ENCODE measurements at regions not wholly inside any gene's neighbourhood (a gene's known extent, or its start where the extent isn't known, plus 50 kb on each side); places are given as distances from the start of the nearest gene placed in this dataset.

GRCh38 chr13:108376308-108376707 lies 106.8 kb downstream of the TNFSF13B start:
- H3K27me3 ChIP-seq (ENCODE audit: control insufficient read depth in 1 of 2, insufficient read depth in 1 of 2, low read length in 2 of 2): no peaks in the 10 kb centered on the region
- no peaks in the 10 kb centered on the region for H3K9me3 ChIP-seq (ENCODE audit: control insufficient read depth, low read length)
- no peak overlapping the region for H4K91ac ChIP-seq (ENCODE audit: low read length)
- H3K18ac ChIP-seq (ENCODE audit: low read depth in 1 of 2, low read length in 2 of 2): no peak overlapping the region
- no peak overlapping the region for H2BK5ac ChIP-seq (ENCODE audit: low read depth, low read length, poor library complexity, severe bottlenecking)
- no peak overlapping the region for H3K4me3 ChIP-seq (ENCODE audit: insufficient read depth in 1 of 2, low read depth in 1 of 2, low read length in 2 of 2)
- H3K36me3 ChIP-seq (ENCODE audit: control insufficient read depth in 1 of 2, insufficient read depth in 2 of 2, low read depth in 1 of 2, low read length in 2 of 2): no peaks in the 10 kb centered on the region
- no peak overlapping the region for H2BK12ac ChIP-seq (ENCODE audit: low read length in 2 of 2)
- H2AK5ac ChIP-seq (ENCODE audit: low read length, severe bottlenecking): no peak overlapping the region
- H4K8ac ChIP-seq (ENCODE audit: low read length): no peak overlapping the region
- no peak overlapping the region for H2BK15ac ChIP-seq (ENCODE audit: low read depth, poor library complexity, severe bottlenecking)
- H3K4ac ChIP-seq (ENCODE audit: low read depth in 1 of 2, low read length in 2 of 2): no peak overlapping the region
- H3K27ac ChIP-seq (ENCODE audit: low read length, poor library complexity, severe bottlenecking): no peak overlapping the region
- no peak overlapping the region for H3K9ac ChIP-seq (ENCODE audit: low read length)
- 74% methylated on average over 2 of the region's 2 CpGs for WGBS
- H3K79me1 ChIP-seq (replicated peaks; ENCODE audit: low read length, poor library complexity, severe bottlenecking): no peaks in the 10 kb centered on the region
- no peak overlapping the region for H2AFZ ChIP-seq (ENCODE audit: low read depth, low read length)
- no peak overlapping the region for H3K4me2 ChIP-seq (ENCODE audit: low read length, poor library complexity, severe bottlenecking)
- H3K4me1 ChIP-seq (ENCODE audit: control insufficient read depth, insufficient read depth, low read depth, low read length): no peaks in the 10 kb centered on the region
- DNase-seq: no peak
- no peak overlapping the region for H3K23ac ChIP-seq (ENCODE audit: low read length in 2 of 2)
- no peak overlapping the region for H3K14ac ChIP-seq (ENCODE audit: low read length in 2 of 2)
- H2BK120ac ChIP-seq (ENCODE audit: low read depth, low read length): no peak overlapping the region

GRCh38 chr13:108377646-108378206 lies 108.2 kb downstream of the TNFSF13B start:
- H3K27ac ChIP-seq (ENCODE audit: low read length, poor library complexity, severe bottlenecking): no peak overlapping the region
- 86% methylated on average over 6 of the region's 6 CpGs for WGBS

GRCh38 chr13:108383667-108384066 lies 114.1 kb downstream of the TNFSF13B start:
- H2BK5ac ChIP-seq (ENCODE audit: low read depth, low read length, poor library complexity, severe bottlenecking): no peak overlapping the region
- H3K27me3 ChIP-seq (ENCODE audit: control insufficient read depth in 1 of 2, insufficient read depth in 1 of 2, low read length in 2 of 2): no peaks in the 10 kb centered on the region
- WGBS: 70% methylated on average over 2 of the region's 3 CpGs
- no peak overlapping the region for H3K27ac ChIP-seq (ENCODE audit: low read length, poor library complexity, severe bottlenecking)
- no peaks in the 10 kb centered on the region for H3K36me3 ChIP-seq (ENCODE audit: control insufficient read depth in 1 of 2, insufficient read depth in 2 of 2, low read depth in 1 of 2, low read length in 2 of 2)
- H3K18ac ChIP-seq (ENCODE audit: low read depth in 1 of 2, low read length in 2 of 2): no peak overlapping the region
- H2AFZ ChIP-seq (ENCODE audit: low read depth, low read length): no peak overlapping the region
- H3K4me3 ChIP-seq (ENCODE audit: insufficient read depth in 1 of 2, low read depth in 1 of 2, low read length in 2 of 2): no peak overlapping the region
- H2BK120ac ChIP-seq (ENCODE audit: low read depth, low read length): no peak overlapping the region
- no peak overlapping the region for H3K4ac ChIP-seq (ENCODE audit: low read depth in 1 of 2, low read length in 2 of 2)
- no peaks in the 10 kb centered on the region for H3K9me3 ChIP-seq (ENCODE audit: control insufficient read depth, low read length)
- no peak overlapping the region for H2AK5ac ChIP-seq (ENCODE audit: low read length, severe bottlenecking)
- H3K79me1 ChIP-seq (replicated peaks; ENCODE audit: low read length, poor library complexity, severe bottlenecking): no peaks in the 10 kb centered on the region
- H2BK12ac ChIP-seq (ENCODE audit: low read length in 2 of 2): no peak overlapping the region
- H3K23ac ChIP-seq (ENCODE audit: low read length in 2 of 2): no peak overlapping the region
- DNase-seq: no peak
- H3K4me2 ChIP-seq (ENCODE audit: low read length, poor library complexity, severe bottlenecking): no peak overlapping the region
- no peak overlapping the region for H2BK15ac ChIP-seq (ENCODE audit: low read depth, poor library complexity, severe bottlenecking)
- no peak overlapping the region for H3K14ac ChIP-seq (ENCODE audit: low read length in 2 of 2)
- no peaks in the 10 kb centered on the region for H3K4me1 ChIP-seq (ENCODE audit: control insufficient read depth, insufficient read depth, low read depth, low read length)
- H3K9ac ChIP-seq (ENCODE audit: low read length): no peak overlapping the region
- no peak overlapping the region for H4K91ac ChIP-seq (ENCODE audit: low read length)
- H4K8ac ChIP-seq (ENCODE audit: low read length): no peak overlapping the region

More at GRCh38 chr13:108377646-108378206, 108.2 kb downstream of the TNFSF13B start:
- no peak overlapping the region for H3K4me3 ChIP-seq (ENCODE audit: insufficient read depth in 1 of 2, low read depth in 1 of 2, low read length in 2 of 2)
- H3K36me3 ChIP-seq (ENCODE audit: control insufficient read depth in 1 of 2, insufficient read depth in 2 of 2, low read depth in 1 of 2, low read length in 2 of 2): no peaks in the 10 kb centered on the region
- H2AFZ ChIP-seq (ENCODE audit: low read depth, low read length): no peak overlapping the region
- H4K8ac ChIP-seq (ENCODE audit: low read length): no peak overlapping the region
- no peak overlapping the region for H2BK12ac ChIP-seq (ENCODE audit: low read length in 2 of 2)
- no peak overlapping the region for H4K91ac ChIP-seq (ENCODE audit: low read length)
- H3K79me1 ChIP-seq (replicated peaks; ENCODE audit: low read length, poor library complexity, severe bottlenecking): no peaks in the 10 kb centered on the region
- DNase-seq: no peak
- no peak overlapping the region for H2BK120ac ChIP-seq (ENCODE audit: low read depth, low read length)
- no peaks in the 10 kb centered on the region for H3K27me3 ChIP-seq (ENCODE audit: control insufficient read depth in 1 of 2, insufficient read depth in 1 of 2, low read length in 2 of 2)
- no peaks in the 10 kb centered on the region for H3K4me1 ChIP-seq (ENCODE audit: control insufficient read depth, insufficient read depth, low read depth, low read length)
- no peaks in the 10 kb centered on the region for H3K9me3 ChIP-seq (ENCODE audit: control insufficient read depth, low read length)
- no peak overlapping the region for H2BK5ac ChIP-seq (ENCODE audit: low read depth, low read length, poor library complexity, severe bottlenecking)
- no peak overlapping the region for H3K14ac ChIP-seq (ENCODE audit: low read length in 2 of 2)
- no peak overlapping the region for H3K4ac ChIP-seq (ENCODE audit: low read depth in 1 of 2, low read length in 2 of 2)
- no peak overlapping the region for H2BK15ac ChIP-seq (ENCODE audit: low read depth, poor library complexity, severe bottlenecking)
- no peak overlapping the region for H3K9ac ChIP-seq (ENCODE audit: low read length)
- no peak overlapping the region for H3K23ac ChIP-seq (ENCODE audit: low read length in 2 of 2)
- no peak overlapping the region for H2AK5ac ChIP-seq (ENCODE audit: low read length, severe bottlenecking)
- no peak overlapping the region for H3K4me2 ChIP-seq (ENCODE audit: low read length, poor library complexity, severe bottlenecking)
- H3K18ac ChIP-seq (ENCODE audit: low read depth in 1 of 2, low read length in 2 of 2): no peak overlapping the region

- Histone ChIP-seq H2AK5ac (ENCODE audit: low read length, severe bottlenecking) (no peak overlapping the region), H2BK15ac (ENCODE audit: low read depth, poor library complexity, severe bottlenecking) (no peak overlapping the region), H3K4me1 (ENCODE audit: control insufficient read depth, insufficient read depth, low read depth, low read length) (no peaks in the 10 kb centered on the region), H3K9me3 (ENCODE audit: control insufficient read depth, low read length) (no peaks in the 10 kb centered on the region), H3K4ac (ENCODE audit: low read depth in 1 of 2, low read length in 2 of 2) (no peak overlapping the region), H3K4me2 (ENCODE audit: low read length, poor library complexity, severe bottlenecking) (no peak overlapping the region), H2AFZ (ENCODE audit: low read depth, low read length) (no peak overlapping the region), H4K91ac (ENCODE audit: low read length) (no peak overlapping the region), H3K18ac (ENCODE audit: low read depth in 1 of 2, low read length in 2 of 2) (no peak overlapping the region), H2BK12ac (ENCODE audit: low read length in 2 of 2) (no peak overlapping the region), H3K9ac (ENCODE audit: low read length) (no peak overlapping the region), H3K14ac (ENCODE audit: low read length in 2 of 2) (no peak overlapping the region), H2BK5ac (ENCODE audit: low read depth, low read length, poor library complexity, severe bottlenecking) (no peak overlapping the region), H2BK120ac (ENCODE audit: low read depth, low read length) (no peak overlapping the region), H3K23ac (ENCODE audit: low read length in 2 of 2) (no peak overlapping the region), H3K27ac (ENCODE audit: low read length, poor library complexity, severe bottlenecking) (no peak overlapping the region), H3K4me3 (ENCODE audit: insufficient read depth in 1 of 2, low read depth in 1 of 2, low read length in 2 of 2) (no peak overlapping the region), H3K36me3 (ENCODE audit: control insufficient read depth in 1 of 2, insufficient read depth in 2 of 2, low read depth in 1 of 2, low read length in 2 of 2) (no peaks in the 10 kb centered on the region), H3K27me3 (ENCODE audit: control insufficient read depth in 1 of 2, insufficient read depth in 1 of 2, low read length in 2 of 2) (no peaks in the 10 kb centered on the region), H4K8ac (ENCODE audit: low read length) (no peak overlapping the region), H3K79me1 (replicated peaks; ENCODE audit: low read length, poor library complexity, severe bottlenecking) (no peaks in the 10 kb centered on the region)
- WGBS: 70% methylated on average over 3 of the region's 3 CpGs
- no peak for DNase-seq
These were observed 117.6 kb downstream of the TNFSF13B start for GRCh38 chr13:108387156-108387555.

Data from mesenchymal stem cell (in vitro differentiated cells and primary cell).